Liver (tissue), 3 donors: ENCODE measurements at regions not wholly inside any gene's neighbourhood (a gene's known extent, or its start where the extent isn't known, plus 50 kb on each side); places are given as distances from the start of the nearest gene placed in this dataset.

ENCODE experiments used
- EGR1 ChIP-seq, 2 donors: IDR thresholded peaks; 2 replicates each; pipeline ENCODE4 v1.6.1; 2016 to 2018; ENCODE audit warnings: antibody characterized with exemption in 2 of 2, low read depth in 2 of 2
- FOXA1 ChIP-seq: IDR thresholded peaks from 2 replicates; pipeline ENCODE4 v1.6.1; 2016; ENCODE audit warnings: antibody characterized with exemption
- GABPA ChIP-seq, 2 donors: IDR thresholded peaks in 1 of 2; conservative IDR thresholded peaks in 1 of 2; 2 replicates each; pipeline ENCODE4 v1.6.1; 2016; ENCODE audit warnings: antibody characterized with exemption in 2 of 2, mild to moderate bottlenecking in 1 of 2, moderate library complexity in 1 of 2
- JUND ChIP-seq, 2 donors: IDR thresholded peaks; 2 replicates each; pipeline ENCODE4 v1.6.1; 2016; ENCODE audit warnings: antibody characterized with exemption in 2 of 2
- RAD21 ChIP-seq, 2 donors: IDR thresholded peaks; 2 replicates each; pipeline ENCODE4 v1.6.1; 2016; ENCODE audit warnings: antibody characterized with exemption in 2 of 2, mild to moderate bottlenecking in 2 of 2
- SP1 ChIP-seq: IDR thresholded peaks from 2 replicates; pipeline ENCODE4 v1.6.1; 2018; ENCODE audit warnings: antibody characterized with exemption, mild to moderate bottlenecking
- TAF1 ChIP-seq: conservative IDR thresholded peaks from 2 replicates; pipeline ENCODE4 v1.6.1; 2016; ENCODE audit warnings: antibody characterized with exemption, mild to moderate bottlenecking
- YY1 ChIP-seq: IDR thresholded peaks from 2 replicates; pipeline ENCODE4 v1.6.1; 2016; ENCODE audit warnings: antibody characterized with exemption, mild to moderate bottlenecking
- TF ChIP-seq, protein P1 (sequence below): fragments of 150-350 bp; IDR thresholded peaks from 2 replicates; pipeline ENCODE4 v1.5.1; 2017; ENCODE audit warnings: improper control_type of control experiment, low read depth, low read length; ENCODE audit not compliant: missing input control
- TF ChIP-seq, protein P2 (sequence below): IDR thresholded peaks from 2 replicates; pipeline ENCODE4 v1.6.1; 2016; ENCODE audit warnings: antibody characterized with exemption
- TF ChIP-seq, protein P3 (sequence below): IDR thresholded peaks from 2 replicates; pipeline ENCODE4 v1.6.1; 2016; ENCODE audit warnings: antibody characterized with exemption
- TF ChIP-seq, protein P4 (sequence below): IDR thresholded peaks from 2 replicates; pipeline ENCODE4 v1.6.1; 2016; ENCODE audit warnings: antibody characterized with exemption
- TF ChIP-seq, protein P5 (sequence below): IDR thresholded peaks from 2 replicates; pipeline ENCODE4 v1.6.1; 2016; ENCODE audit warnings: antibody characterized with exemption, mild to moderate bottlenecking
- donor health status: healthy.
- donor health status: healthy.

DNA sequence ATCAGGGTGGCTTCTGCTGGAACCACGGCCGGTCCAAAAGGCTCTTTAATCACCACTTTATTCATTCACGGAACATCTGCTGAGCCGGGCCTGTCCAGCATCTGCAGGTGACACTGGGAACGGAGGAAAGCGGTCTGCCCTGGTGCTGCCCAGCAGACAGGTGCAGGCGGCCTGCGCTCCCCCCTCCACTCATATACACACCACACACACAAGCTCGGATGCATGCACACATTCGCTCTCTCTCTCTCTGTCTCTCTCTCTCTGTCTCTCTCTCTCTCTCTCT is 736.9 kb downstream of the BRD1 start:
- TF ChIP-seq, protein P1, sequence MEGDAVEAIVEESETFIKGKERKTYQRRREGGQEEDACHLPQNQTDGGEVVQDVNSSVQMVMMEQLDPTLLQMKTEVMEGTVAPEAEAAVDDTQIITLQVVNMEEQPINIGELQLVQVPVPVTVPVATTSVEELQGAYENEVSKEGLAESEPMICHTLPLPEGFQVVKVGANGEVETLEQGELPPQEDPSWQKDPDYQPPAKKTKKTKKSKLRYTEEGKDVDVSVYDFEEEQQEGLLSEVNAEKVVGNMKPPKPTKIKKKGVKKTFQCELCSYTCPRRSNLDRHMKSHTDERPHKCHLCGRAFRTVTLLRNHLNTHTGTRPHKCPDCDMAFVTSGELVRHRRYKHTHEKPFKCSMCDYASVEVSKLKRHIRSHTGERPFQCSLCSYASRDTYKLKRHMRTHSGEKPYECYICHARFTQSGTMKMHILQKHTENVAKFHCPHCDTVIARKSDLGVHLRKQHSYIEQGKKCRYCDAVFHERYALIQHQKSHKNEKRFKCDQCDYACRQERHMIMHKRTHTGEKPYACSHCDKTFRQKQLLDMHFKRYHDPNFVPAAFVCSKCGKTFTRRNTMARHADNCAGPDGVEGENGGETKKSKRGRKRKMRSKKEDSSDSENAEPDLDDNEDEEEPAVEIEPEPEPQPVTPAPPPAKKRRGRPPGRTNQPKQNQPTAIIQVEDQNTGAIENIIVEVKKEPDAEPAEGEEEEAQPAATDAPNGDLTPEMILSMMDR, result no peak
- TF ChIP-seq EGR1 (IDR thresholded peaks at IDR 0.05; ENCODE audit: low read depth in 2 of 2) (no peak), SP1 (no peak), TAF1 (no peak), GABPA (IDR thresholded peaks at IDR 0.05 in 1 of 2, conservative IDR thresholded peaks at IDR 0.05 in 1 of 2) (no peak), JUND (IDR thresholded peaks at IDR 0.05) (no peak), RAD21 (IDR thresholded peaks at IDR 0.05) (no peak), YY1 (no peak), FOXA1 (no peak)
- TF ChIP-seq, protein P2, sequence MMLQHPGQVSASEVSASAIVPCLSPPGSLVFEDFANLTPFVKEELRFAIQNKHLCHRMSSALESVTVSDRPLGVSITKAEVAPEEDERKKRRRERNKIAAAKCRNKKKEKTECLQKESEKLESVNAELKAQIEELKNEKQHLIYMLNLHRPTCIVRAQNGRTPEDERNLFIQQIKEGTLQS, result no peak
- TF ChIP-seq, protein P3, sequence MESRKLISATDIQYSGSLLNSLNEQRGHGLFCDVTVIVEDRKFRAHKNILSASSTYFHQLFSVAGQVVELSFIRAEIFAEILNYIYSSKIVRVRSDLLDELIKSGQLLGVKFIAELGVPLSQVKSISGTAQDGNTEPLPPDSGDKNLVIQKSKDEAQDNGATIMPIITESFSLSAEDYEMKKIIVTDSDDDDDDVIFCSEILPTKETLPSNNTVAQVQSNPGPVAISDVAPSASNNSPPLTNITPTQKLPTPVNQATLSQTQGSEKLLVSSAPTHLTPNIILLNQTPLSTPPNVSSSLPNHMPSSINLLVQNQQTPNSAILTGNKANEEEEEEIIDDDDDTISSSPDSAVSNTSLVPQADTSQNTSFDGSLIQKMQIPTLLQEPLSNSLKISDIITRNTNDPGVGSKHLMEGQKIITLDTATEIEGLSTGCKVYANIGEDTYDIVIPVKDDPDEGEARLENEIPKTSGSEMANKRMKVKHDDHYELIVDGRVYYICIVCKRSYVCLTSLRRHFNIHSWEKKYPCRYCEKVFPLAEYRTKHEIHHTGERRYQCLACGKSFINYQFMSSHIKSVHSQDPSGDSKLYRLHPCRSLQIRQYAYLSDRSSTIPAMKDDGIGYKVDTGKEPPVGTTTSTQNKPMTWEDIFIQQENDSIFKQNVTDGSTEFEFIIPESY, result no peak
- TF ChIP-seq, protein P4, sequence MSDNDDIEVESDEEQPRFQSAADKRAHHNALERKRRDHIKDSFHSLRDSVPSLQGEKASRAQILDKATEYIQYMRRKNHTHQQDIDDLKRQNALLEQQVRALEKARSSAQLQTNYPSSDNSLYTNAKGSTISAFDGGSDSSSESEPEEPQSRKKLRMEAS, result no peak
- TF ChIP-seq, protein P5, sequence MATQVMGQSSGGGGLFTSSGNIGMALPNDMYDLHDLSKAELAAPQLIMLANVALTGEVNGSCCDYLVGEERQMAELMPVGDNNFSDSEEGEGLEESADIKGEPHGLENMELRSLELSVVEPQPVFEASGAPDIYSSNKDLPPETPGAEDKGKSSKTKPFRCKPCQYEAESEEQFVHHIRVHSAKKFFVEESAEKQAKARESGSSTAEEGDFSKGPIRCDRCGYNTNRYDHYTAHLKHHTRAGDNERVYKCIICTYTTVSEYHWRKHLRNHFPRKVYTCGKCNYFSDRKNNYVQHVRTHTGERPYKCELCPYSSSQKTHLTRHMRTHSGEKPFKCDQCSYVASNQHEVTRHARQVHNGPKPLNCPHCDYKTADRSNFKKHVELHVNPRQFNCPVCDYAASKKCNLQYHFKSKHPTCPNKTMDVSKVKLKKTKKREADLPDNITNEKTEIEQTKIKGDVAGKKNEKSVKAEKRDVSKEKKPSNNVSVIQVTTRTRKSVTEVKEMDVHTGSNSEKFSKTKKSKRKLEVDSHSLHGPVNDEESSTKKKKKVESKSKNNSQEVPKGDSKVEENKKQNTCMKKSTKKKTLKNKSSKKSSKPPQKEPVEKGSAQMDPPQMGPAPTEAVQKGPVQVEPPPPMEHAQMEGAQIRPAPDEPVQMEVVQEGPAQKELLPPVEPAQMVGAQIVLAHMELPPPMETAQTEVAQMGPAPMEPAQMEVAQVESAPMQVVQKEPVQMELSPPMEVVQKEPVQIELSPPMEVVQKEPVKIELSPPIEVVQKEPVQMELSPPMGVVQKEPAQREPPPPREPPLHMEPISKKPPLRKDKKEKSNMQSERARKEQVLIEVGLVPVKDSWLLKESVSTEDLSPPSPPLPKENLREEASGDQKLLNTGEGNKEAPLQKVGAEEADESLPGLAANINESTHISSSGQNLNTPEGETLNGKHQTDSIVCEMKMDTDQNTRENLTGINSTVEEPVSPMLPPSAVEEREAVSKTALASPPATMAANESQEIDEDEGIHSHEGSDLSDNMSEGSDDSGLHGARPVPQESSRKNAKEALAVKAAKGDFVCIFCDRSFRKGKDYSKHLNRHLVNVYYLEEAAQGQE, result no peak
